Glutamatergic neuron (in vitro differentiated cells): ENCODE measurements at regions not wholly inside any gene's neighbourhood (a gene's known extent, or its start where the extent isn't known, plus 50 kb on each side); places are given as distances from the start of the nearest gene placed in this dataset.

ENCODE experiments used
- DNase-seq: peaks from one replicate; pipeline ENCODE4 v3.0.0; 2022
- H3K27ac Mint-ChIP-seq: one replicate; pipeline ENCODE4 v1.8.0; 2020; ENCODE audit warnings: mild to moderate bottlenecking, mixed read lengths, inconsistent platforms; ENCODE audit not compliant: unreplicated experiment
- H3K27me3 Mint-ChIP-seq: one replicate; pipeline ENCODE4 v1.8.0; 2020; ENCODE audit warnings: mild to moderate bottlenecking, moderate library complexity, mixed read lengths, inconsistent platforms; ENCODE audit not compliant: unreplicated experiment
- H3K36me3 Mint-ChIP-seq: one replicate; pipeline ENCODE4 v1.8.0; 2020; ENCODE audit warnings: mild to moderate bottlenecking, mixed read lengths, inconsistent platforms; ENCODE audit not compliant: unreplicated experiment
- H3K4me1 Mint-ChIP-seq: one replicate; pipeline ENCODE4 v1.8.0; 2020; ENCODE audit warnings: mild to moderate bottlenecking, low read depth, mixed read lengths, inconsistent platforms; ENCODE audit not compliant: unreplicated experiment
- H3K4me3 Mint-ChIP-seq: one replicate; pipeline ENCODE4 v1.8.0; 2020; ENCODE audit warnings: mild to moderate bottlenecking, mixed read lengths, inconsistent platforms; ENCODE audit not compliant: unreplicated experiment
- H3K9me3 Mint-ChIP-seq: one replicate; pipeline ENCODE4 v1.8.0; 2020; ENCODE audit warnings: mild to moderate bottlenecking, moderate library complexity, mixed read lengths, inconsistent platforms; ENCODE audit not compliant: unreplicated experiment
- TF ChIP-seq, protein P1 (sequence below): fragments of 200-600 bp; sonication (generic); IDR thresholded peaks from one replicate; pipeline ENCODE4 v1.5.0; 2021; ENCODE audit not compliant: partially characterized antibody, unreplicated experiment

GRCh38 chr6:113128661-113129060 is 728.5 kb upstream of the MARCKS start:
- Mint-ChIP-seq H3K4me3 (no peak overlapping the region), H3K27me3 (no peaks in the 10 kb centered on the region), H3K4me1 (peaks cover 3% of the 10 kb centered on the region), H3K9me3 (no peaks in the 10 kb centered on the region), H3K27ac (no peak overlapping the region), H3K36me3 (no peaks in the 10 kb centered on the region)
- TF ChIP-seq, protein P1, sequence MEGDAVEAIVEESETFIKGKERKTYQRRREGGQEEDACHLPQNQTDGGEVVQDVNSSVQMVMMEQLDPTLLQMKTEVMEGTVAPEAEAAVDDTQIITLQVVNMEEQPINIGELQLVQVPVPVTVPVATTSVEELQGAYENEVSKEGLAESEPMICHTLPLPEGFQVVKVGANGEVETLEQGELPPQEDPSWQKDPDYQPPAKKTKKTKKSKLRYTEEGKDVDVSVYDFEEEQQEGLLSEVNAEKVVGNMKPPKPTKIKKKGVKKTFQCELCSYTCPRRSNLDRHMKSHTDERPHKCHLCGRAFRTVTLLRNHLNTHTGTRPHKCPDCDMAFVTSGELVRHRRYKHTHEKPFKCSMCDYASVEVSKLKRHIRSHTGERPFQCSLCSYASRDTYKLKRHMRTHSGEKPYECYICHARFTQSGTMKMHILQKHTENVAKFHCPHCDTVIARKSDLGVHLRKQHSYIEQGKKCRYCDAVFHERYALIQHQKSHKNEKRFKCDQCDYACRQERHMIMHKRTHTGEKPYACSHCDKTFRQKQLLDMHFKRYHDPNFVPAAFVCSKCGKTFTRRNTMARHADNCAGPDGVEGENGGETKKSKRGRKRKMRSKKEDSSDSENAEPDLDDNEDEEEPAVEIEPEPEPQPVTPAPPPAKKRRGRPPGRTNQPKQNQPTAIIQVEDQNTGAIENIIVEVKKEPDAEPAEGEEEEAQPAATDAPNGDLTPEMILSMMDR: no peak
- DNase-seq: no peak

- Mint-ChIP-seq H3K27me3 (no peaks in the 10 kb centered on the region), H3K9me3 (no peaks in the 10 kb centered on the region), H3K27ac (no peak overlapping the region), H3K36me3 (no peaks in the 10 kb centered on the region), H3K4me3 (no peak overlapping the region), H3K4me1 (peaks cover 3% of the 10 kb centered on the region)
- no peak for DNase-seq
- TF ChIP-seq, protein P1: no peak
Measured at GRCh38 chr6:113129991-113130390, 727.2 kb upstream of the MARCKS start.

DNA sequence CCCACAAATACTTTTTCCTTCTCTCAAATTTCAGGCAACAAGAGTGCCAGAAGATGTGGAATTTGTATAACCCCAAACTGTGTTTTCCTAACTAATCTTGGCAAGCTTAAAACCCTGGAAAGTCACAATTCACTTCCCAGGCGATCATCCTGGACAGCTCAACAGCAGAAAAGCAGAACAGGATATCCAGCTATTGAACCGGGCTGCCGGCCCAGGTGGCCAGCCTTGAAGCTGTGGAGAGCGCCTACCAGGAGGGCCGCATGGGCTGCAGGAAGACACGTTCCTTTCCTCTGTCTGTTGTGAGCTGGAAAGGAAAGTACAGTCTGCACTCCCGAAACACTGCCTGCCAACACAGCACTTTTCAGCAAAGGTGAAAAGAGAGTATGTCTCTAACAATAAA is 719.7 kb upstream of the MARCKS start:
- no peaks in the 10 kb centered on the region for H3K36me3 Mint-ChIP-seq
- no peaks in the 10 kb centered on the region for H3K4me1 Mint-ChIP-seq
- no peaks in the 10 kb centered on the region for H3K9me3 Mint-ChIP-seq
- H3K27ac Mint-ChIP-seq: no peak overlapping the region
- H3K27me3 Mint-ChIP-seq: peaks cover 1% of the 10 kb centered on the region
- TF ChIP-seq, protein P1: no peak
- DNase-seq: no peak
- no peak overlapping the region for H3K4me3 Mint-ChIP-seq

DNA sequence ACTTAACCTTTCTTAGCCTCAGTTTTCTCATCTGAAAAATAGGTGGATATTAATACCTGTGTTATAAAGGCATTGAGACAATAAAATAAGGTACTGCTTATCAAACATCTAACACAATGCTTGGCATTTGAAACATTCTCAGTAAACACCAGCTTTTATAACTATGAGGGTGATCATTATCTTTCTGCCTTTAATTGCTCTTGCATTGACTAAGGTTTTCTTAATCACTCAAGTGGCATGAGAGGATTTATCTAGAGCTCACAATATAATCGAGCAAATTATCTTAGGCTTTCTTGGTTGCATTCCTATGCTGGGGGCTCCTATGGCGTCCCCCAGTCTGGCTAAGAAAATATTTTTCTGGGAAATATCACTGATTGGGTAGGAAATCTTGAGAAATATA is 716.4 kb upstream of the MARCKS start:
- Mint-ChIP-seq H3K9me3 (no peaks in the 10 kb centered on the region), H3K36me3 (no peaks in the 10 kb centered on the region)

DNA sequence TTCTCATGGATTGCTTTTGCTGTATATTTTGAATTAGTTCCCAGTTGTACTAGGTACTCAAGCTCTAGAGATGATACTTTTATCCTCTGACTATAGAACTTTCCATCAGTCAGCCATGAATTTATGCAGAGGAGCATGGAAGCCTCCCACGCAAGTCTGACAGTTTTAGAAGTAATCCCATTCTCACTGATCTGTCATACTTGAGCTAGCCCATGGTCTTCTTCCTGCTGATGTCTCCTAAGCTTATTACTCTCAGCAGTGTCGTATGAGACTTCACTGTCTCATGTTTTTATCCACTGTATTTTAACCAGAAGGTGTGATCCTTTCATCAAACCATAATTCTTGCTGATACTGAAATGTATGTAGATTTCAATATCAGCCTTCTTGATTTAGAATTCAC is 715.2 kb upstream of the MARCKS start:
- TF ChIP-seq, protein P1: no peak
- Mint-ChIP-seq H3K4me3 (no peak overlapping the region), H3K4me1 (no peaks in the 10 kb centered on the region), H3K36me3 (no peaks in the 10 kb centered on the region), H3K9me3 (no peaks in the 10 kb centered on the region), H3K27me3 (no peaks in the 10 kb centered on the region), H3K27ac (no peak overlapping the region)
- DNase-seq: no peak

More for the DNA sequence above, 716.4 kb upstream of the MARCKS start:
- Mint-ChIP-seq H3K27me3 (peaks cover 1% of the 10 kb centered on the region), H3K4me1 (no peaks in the 10 kb centered on the region), H3K27ac (no peak overlapping the region), H3K4me3 (no peak overlapping the region)
- no peak for DNase-seq
- TF ChIP-seq, protein P1: no peak
